ENCODE measurements at regions not wholly inside any gene's neighbourhood (a gene's known extent, or its start where the extent isn't known, plus 50 kb on each side); places are given as distances from the start of the nearest gene placed in this dataset.

- Histone ChIP-seq H3K27ac (ENCODE audit: low read depth) (no peak overlapping the region), H2AFZ (peak overlapping the region; percentile 5; the same call in 1 of the 2 replicates), H3K36me3 (ENCODE audit: insufficient read depth) (no peaks in the 10 kb centered on the region; the same call in 1 of the 2 replicates), H3K79me2 (replicated peaks; ENCODE audit: insufficient read depth) (no peaks in the 10 kb centered on the region), H3K4me2 (no peak overlapping the region), H3K27me3 (ENCODE audit: insufficient read depth) (no peaks in the 10 kb centered on the region), H3K4me3 (no peak overlapping the region), H4K20me1 (replicated peaks; ENCODE audit: insufficient read depth) (no peaks in the 10 kb centered on the region), H3K9me2 (ENCODE audit: insufficient read depth) (no peaks in the 10 kb centered on the region), H3K4me1 (ENCODE audit: insufficient read depth) (no peaks in the 10 kb centered on the region), H3F3A (replicated peaks; ENCODE audit: low read depth) (no peaks in the 10 kb centered on the region)
- TF ChIP-seq EZH2 (IDR thresholded peaks at IDR 0.05; ENCODE audit: low read depth, unreplicated experiment) (no peak), CREB1 (CRISPR knock-in tag; IDR thresholded peaks at IDR 0.05; ENCODE audit: low read depth) (no peak), ZNF114 (CRISPR knock-in tag; IDR thresholded peaks at IDR 0.05) (no peak), JUNB (IDR thresholded peaks at IDR 0.05; ENCODE audit: unreplicated experiment) (no peak), ZNF462 (CRISPR knock-in tag; IDR thresholded peaks at IDR 0.05) (no peak), POLR2AphosphoS5 (IDR thresholded peaks at IDR 0.05; ENCODE audit: low read depth) (no peak), REST (IDR thresholded peaks at IDR 0.05; ENCODE audit: unreplicated experiment) (no peak)
- H3K4me1 Mint-ChIP-seq: peaks cover 3% of the 10 kb centered on the region; the same call in 1 of the 3 replicates
- H3K9me3 Mint-ChIP-seq: peaks cover 14% of the 10 kb centered on the region
- no peaks in the 10 kb centered on the region for H3K27me3 Mint-ChIP-seq (ENCODE audit: insufficient read depth, low read depth, poor library complexity)
- no peak overlapping the region for H3K27ac Mint-ChIP-seq
- ATAC-seq (no peak), DNase-seq (ENCODE audit: low spot score) (no peak)
- peaks cover 8% of the 10 kb centered on the region for H3K36me3 Mint-ChIP-seq (ENCODE audit: low read depth)
- no peak overlapping the region for H3K4me3 Mint-ChIP-seq
Measured at GRCh38 chr3:193080821-193081365, 160.1 kb upstream of the PLAAT1 start.
